ENCODE measurements at regions not wholly inside any gene's neighbourhood (a gene's known extent, or its start where the extent isn't known, plus 50 kb on each side); places are given as distances from the start of the nearest gene placed in this dataset.

- TF ChIP-seq CTCF (IDR thresholded peaks at IDR 0.05) (no peak), EZH2 (IDR thresholded peaks at IDR 0.05; ENCODE audit: borderline replicate concordance, insufficient read depth, low read depth, low read length, poor library complexity, severe bottlenecking) (no peak)
Observed at GRCh38 chr1:115139381-115139780, 50.1 kb upstream of the TSPAN2 start.

Measured in B cell (primary cell).